GM18520 (cell line): ENCODE measurements at regions not wholly inside any gene's neighbourhood (a gene's known extent, or its start where the extent isn't known, plus 50 kb on each side); places are given as distances from the start of the nearest gene placed in this dataset.

Experiments used
- ATAC-seq: cut with Tn5 transposase; IDR thresholded peaks from one replicate; pipeline ENCODE4 v1.9.1; 2021; ENCODE audit not compliant: unreplicated experiment

DNA sequence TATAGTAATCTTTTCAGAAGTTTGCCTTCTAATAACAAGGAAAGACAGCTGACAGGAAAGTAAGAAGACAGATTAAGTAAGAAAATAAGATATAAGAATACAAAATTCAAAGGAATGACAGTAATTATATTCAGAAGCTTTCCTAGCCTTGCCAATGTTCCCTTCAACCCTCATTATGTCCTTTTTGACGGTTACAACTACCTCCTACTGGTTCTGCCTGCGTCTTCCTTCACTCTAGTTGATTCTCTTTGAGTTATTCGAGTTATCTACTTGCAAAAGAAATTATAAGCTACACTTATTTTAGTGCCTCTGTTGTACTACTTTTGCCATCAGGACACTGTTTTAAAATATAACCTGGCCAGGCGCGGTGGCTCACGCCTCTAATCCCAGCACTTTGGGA lies 218.9 kb upstream of the GYPC start:
- ATAC-seq, result no peak

DNA sequence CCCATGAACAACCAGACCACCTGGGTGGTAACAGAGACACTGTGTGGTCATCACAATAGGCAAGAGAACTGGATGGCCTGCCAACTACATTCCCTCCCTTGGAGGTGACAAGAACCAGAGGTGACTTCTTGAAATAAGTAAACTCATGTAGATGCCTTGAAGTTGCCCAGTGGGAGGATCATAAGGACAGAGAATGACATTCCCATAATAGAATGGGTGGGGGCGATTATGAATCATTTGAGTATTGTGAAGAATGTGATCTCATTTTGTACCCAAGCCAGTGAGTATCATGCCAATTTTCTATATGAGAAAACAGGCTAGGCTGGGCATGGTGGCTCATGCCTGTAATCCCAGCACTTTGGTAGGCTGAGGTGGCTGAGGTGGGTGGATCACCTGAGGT lies 211.4 kb upstream of the GYPC start:
- no peak for ATAC-seq

GRCh38 chr2:126446106-126446695 lies 209.8 kb upstream of the GYPC start:
- no peak for ATAC-seq

GRCh38 chr2:126448611-126449010 lies 207.3 kb upstream of the GYPC start:
- ATAC-seq, result no peak

GRCh38 chr2:126449677-126450076 lies 206.3 kb upstream of the GYPC start:
- peak; percentile 96 for ATAC-seq

GRCh38 chr2:126463892-126464674 lies 191.9 kb upstream of the GYPC start:
- ATAC-seq, result no peak

DNA sequence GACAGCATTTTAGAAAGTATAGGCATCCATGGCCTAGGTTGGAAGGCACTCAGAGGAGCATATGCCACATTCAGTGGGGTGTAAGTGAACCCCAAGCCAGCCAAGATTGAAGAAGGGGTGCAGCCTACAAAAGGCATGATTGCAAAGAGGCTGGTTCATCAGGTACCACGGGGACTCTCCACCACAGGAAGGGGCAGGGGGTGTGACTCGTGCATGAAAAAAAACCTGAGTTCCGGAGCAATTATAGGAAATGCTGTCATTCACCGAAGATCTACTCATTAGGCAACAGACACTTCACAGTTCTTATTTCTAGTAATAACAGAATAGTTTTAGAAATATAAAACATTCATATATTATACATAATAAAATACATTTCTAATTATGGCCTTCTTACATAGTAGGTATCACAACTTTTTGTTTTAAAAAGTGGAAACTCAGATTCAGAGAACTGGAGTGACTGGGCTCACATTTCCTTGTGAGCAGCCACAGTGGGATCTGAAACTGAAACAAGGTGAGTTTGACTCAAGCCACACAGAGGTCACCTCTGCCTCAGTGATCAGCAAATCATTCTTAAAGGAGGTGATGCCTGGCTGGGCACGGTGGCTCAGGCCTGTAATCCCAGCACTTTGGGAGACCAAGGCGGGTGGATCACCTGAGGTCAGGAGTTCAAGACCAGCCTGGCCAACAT lies 188.4 kb upstream of the GYPC start:
- ATAC-seq, result peak; percentile 97

GRCh38 chr2:126475031-126475430 lies 180.9 kb upstream of the GYPC start:
- ATAC-seq, result no peak

DNA sequence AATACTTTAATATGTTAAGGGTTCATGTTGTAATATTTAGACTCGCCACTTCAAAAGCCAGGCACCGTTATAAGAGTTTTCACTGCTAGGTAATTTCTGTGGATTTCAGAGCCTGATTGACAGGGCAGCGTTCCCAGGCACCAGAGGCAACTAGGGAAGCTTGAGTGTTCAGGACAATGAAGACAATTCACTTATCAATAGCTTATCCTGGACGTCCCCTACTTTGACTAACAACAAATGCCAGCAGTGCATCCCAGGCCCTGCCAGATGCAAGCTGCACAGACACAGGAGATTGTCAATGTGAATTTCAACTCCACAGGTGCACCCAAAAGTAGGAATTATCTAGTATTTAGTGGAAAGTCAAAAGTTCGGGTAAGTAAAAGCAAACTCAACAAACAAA lies 179.3 kb upstream of the GYPC start:
- no peak for ATAC-seq

GRCh38 chr2:126480033-126480432 lies 175.9 kb upstream of the GYPC start:
- no peak for ATAC-seq

DNA sequence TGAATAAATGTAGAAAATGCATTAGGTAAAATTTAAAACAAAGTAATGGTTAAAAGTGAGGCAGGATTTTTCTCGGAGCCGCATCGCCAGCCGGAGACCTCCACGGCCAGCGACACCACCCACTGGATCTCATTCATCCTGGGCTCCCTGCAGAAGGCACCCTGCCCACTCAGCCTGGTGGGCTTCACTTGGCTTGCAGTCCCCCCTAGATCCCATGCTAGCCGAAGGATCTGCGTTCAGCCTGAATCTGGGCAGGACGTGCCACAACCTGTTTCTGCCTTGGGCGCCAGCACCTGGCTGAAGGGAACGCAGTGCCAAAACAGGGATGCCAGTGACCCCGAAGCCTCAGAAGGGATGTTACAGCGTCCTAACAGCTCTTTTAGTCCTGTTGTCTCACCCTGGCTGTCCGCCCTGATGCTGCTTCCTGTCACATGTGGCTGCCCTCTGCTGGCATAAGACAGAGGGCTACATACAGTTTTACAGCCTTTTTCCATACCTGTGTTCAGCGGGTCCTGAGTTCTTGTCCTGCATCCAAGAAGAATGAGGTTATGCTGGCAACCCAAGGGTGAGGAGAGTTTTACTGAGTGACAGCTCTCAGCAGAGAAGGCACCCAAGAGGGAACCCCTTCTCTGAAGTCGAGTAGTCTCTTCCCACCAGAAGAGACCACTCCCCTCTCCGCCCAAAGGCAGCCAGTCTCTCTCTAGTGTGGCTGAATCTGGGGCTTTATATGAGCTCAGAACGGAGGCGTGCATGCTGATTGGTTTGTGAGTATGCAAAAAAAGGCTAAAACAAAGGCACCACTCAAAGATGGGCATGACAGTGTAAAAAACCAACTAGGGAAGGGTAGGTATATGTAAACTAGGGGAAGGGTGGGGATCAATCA lies 173.1 kb upstream of the GYPC start:
- no peak for ATAC-seq

GRCh38 chr2:126494593-126494992 lies 161.4 kb upstream of the GYPC start:
- ATAC-seq, result no peak

DNA sequence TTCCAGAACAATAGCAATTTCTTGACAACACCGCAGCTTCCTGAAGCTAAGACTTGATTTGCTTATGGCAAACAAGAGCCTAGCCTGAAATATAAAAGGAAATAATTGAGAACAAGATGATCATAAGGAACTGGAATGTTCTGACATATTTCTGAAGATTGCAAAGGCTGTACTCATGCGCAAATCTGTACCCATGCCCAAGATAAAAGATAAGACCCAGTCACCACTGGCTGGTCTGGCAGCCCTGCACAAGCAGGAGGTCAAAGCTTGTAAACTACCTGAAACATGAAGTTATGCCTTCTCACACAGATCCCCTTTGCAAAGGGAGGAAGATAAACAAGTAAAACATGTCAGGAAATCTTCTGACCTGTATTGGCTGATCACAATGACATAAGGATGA lies 160.8 kb upstream of the GYPC start:
- ATAC-seq, result no peak

DNA sequence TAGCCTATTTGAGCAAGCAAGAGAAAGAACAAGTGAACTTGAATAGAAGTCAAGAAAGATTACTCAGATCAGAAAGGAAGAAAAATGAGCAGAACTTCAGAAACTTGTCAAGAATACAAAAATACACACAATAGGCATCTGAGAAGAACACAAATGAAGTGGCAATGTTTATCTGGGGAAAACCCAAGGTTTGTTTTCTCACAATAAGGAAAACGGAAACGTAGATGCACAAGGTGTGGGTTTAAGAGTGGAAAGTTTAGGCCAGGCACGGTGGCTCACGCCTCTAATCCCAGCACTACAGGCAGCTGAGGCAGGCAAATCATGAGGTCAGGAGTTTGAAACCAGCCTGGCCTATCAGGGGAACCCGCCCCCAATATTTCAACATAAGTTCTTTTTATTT lies 159.5 kb upstream of the GYPC start:
- peak; percentile 96 for ATAC-seq

- ATAC-seq, result no peak
These were observed 152.5 kb upstream of the GYPC start for GRCh38 chr2:126503476-126503875.

- ATAC-seq, result no peak
These were observed 151.0 kb upstream of the GYPC start for GRCh38 chr2:126504949-126505348.

DNA sequence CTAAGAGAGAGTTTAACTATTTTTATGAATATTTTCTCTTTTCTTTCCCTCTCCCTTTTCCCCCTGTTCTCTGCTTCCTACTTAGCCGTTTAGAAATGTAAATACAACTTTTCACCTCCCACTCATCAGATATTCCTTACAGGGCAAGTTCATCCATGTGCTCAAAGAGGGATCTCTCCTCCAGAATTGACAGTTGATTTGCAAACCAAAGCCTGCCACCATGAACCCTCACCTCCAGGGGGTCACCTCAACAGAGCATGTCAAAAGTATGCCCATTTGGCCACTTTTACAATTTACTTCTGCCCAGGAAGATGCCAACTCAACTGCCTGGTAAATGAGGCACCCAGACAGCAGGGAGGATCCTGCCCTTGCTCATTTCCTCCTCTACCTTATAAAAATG lies 149.2 kb upstream of the GYPC start:
- ATAC-seq, result no peak

- ATAC-seq, result peak; percentile 50
These were observed 148.5 kb upstream of the GYPC start for GRCh38 chr2:126507425-126507911.

- no peak for ATAC-seq
These were observed 145.6 kb upstream of the GYPC start for GRCh38 chr2:126510356-126510755.

DNA sequence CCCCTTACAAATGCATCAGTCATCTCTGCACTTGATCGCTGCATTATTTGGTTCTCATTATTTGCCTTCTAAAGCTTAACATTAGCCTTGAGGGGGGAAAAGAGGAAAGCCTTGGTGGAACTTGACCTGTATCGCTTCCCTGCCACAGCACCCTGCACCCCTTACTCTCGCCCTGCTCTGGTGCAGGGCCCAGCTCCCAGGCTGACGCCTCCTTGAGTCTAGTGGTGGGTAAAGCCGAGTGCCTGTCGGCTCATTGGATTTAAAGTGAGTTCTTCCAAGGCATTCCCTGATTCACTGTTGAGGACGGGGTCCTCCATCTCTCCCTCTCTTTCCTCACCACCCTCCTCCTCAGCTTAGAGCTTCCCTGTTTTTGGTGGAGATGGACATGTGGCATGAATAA lies 145.0 kb upstream of the GYPC start:
- no peak for ATAC-seq

DNA sequence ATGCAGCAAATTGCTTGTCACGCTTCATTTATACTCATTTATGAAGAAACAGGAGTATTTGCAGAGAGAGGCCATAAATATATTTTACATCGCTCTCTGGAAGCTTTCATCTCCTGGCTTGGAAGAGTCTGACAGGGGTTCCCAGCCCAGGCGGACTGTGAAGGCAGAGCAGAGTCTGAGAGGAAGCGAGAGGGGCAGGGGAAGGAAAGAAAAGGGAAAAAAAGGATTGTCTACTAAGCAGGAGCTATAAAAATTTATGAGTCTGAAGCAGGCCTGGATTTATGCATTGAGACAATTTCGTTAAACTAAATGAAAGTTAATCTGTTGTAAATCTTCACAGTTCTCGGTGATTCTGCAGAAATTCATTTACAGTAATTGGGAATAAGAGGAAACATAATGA lies 143.9 kb upstream of the GYPC start:
- no peak for ATAC-seq
